H1 (cell line): ENCODE measurements at regions not wholly inside any gene's neighbourhood (a gene's known extent, or its start where the extent isn't known, plus 50 kb on each side); places are given as distances from the start of the nearest gene placed in this dataset.

Experiments used
- BCL11A ChIP-seq, 2 experiments: IDR thresholded peaks; one replicate each; pipeline ENCODE4 v1.6.1; 2011; ENCODE audit warnings: low read depth in 2 of 2, low read length in 2 of 2, mild to moderate bottlenecking in 2 of 2
- POLR2A ChIP-seq, 2 experiments: IDR thresholded peaks; 1 replicate in 1 of 2; 2 replicates in 1 of 2; pipeline ENCODE4 v1.6.1; 2011; ENCODE audit warnings: low read depth in 2 of 2, low read length in 2 of 2, mild to moderate bottlenecking in 2 of 2; ENCODE audit errors: control extremely low read depth in 1 of 2
- RFX5 ChIP-seq: IDR thresholded peaks from 2 replicates; pipeline ENCODE4 v1.6.1; 2011; ENCODE audit warnings: low read depth, low read length, improper control_type of control experiment, borderline replicate concordance
- SAP30 ChIP-seq: fragments of 300-600 bp; sonication (generic); IDR thresholded peaks from 2 replicates; pipeline ENCODE4 v1.7.1; 2012; ENCODE audit warnings: low read length, moderate library complexity, mild to moderate bottlenecking, inconsistent platforms; ENCODE audit not compliant: insufficient read depth, insufficient replicate concordance
- SIX5 ChIP-seq: IDR thresholded peaks from 2 replicates; pipeline ENCODE4 v1.6.1; 2011; ENCODE audit warnings: mild to moderate bottlenecking, low read depth, low read length
- TF ChIP-seq, protein P1 (sequence below): IDR thresholded peaks from 2 replicates; pipeline ENCODE4 v1.6.1; 2012; ENCODE audit warnings: low read length, inconsistent platforms

GRCh38 chr5:17378346-17378997, 119.6 kb upstream of the TAF11L2 start (continued):
- no peak for TF ChIP-seq RFX5
- no peak for TF ChIP-seq POLR2A (IDR thresholded peaks at IDR 0.05; ENCODE audit: control extremely low read depth in 1 of 2, low read depth in 2 of 2, low read length in 2 of 2)
- TF ChIP-seq, protein P1, sequence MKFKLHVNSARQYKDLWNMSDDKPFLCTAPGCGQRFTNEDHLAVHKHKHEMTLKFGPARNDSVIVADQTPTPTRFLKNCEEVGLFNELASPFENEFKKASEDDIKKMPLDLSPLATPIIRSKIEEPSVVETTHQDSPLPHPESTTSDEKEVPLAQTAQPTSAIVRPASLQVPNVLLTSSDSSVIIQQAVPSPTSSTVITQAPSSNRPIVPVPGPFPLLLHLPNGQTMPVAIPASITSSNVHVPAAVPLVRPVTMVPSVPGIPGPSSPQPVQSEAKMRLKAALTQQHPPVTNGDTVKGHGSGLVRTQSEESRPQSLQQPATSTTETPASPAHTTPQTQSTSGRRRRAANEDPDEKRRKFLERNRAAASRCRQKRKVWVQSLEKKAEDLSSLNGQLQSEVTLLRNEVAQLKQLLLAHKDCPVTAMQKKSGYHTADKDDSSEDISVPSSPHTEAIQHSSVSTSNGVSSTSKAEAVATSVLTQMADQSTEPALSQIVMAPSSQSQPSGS: no peak
- no peak for TF ChIP-seq BCL11A (IDR thresholded peaks at IDR 0.05; ENCODE audit: low read depth in 2 of 2, low read length in 2 of 2)
- no peak for TF ChIP-seq SAP30
- no peak for TF ChIP-seq SIX5
